HG03039 (cell line): ENCODE measurements at regions not wholly inside any gene's neighbourhood (a gene's known extent, or its start where the extent isn't known, plus 50 kb on each side); places are given as distances from the start of the nearest gene placed in this dataset.

ENCODE experiments used
- ATAC-seq: cut with Tn5 transposase; IDR thresholded peaks from one replicate; pipeline ENCODE4 v1.9.1; 2021; ENCODE audit warnings: mild to moderate bottlenecking, moderate library complexity; ENCODE audit not compliant: unreplicated experiment

- no peak for ATAC-seq
Measured at GRCh38 chrX:122500556-122500955, 683.5 kb upstream of the GRIA3 start.

- no peak for ATAC-seq
Measured at GRCh38 chrX:122501652-122502051, 682.4 kb upstream of the GRIA3 start.

- ATAC-seq = no peak
Measured at GRCh38 chrX:122504026-122504425, 680.1 kb upstream of the GRIA3 start.

- no peak for ATAC-seq
Measured at GRCh38 chrX:122512561-122513072, 671.5 kb upstream of the GRIA3 start.

GRCh38 chrX:122517786-122518185 is 666.3 kb upstream of the GRIA3 start:
- ATAC-seq = no peak

- ATAC-seq = no peak
Measured at GRCh38 chrX:122545778-122546177, 638.3 kb upstream of the GRIA3 start.

- no peak for ATAC-seq
Measured at GRCh38 chrX:122546269-122546668, 637.8 kb upstream of the GRIA3 start.

GRCh38 chrX:122552286-122552800 is 631.7 kb upstream of the GRIA3 start:
- ATAC-seq = no peak

GRCh38 chrX:122555925-122556324 is 628.2 kb upstream of the GRIA3 start:
- ATAC-seq = no peak

- ATAC-seq = no peak
Measured at GRCh38 chrX:122565952-122566351, 618.1 kb upstream of the GRIA3 start.

GRCh38 chrX:122566401-122566800 is 617.7 kb upstream of the GRIA3 start:
- ATAC-seq = no peak

- no peak for ATAC-seq
Measured at GRCh38 chrX:122567911-122568310, 616.2 kb upstream of the GRIA3 start.

- ATAC-seq = no peak
Measured at GRCh38 chrX:122572461-122572860, 611.6 kb upstream of the GRIA3 start.

GRCh38 chrX:122579036-122579435 is 605.0 kb upstream of the GRIA3 start:
- ATAC-seq = no peak

GRCh38 chrX:122579526-122579925 is 604.6 kb upstream of the GRIA3 start:
- ATAC-seq = no peak

GRCh38 chrX:122582280-122582974 is 601.7 kb upstream of the GRIA3 start:
- ATAC-seq = no peak

GRCh38 chrX:122582975-122583305 is 601.1 kb upstream of the GRIA3 start:
- no peak for ATAC-seq

GRCh38 chrX:122583551-122583950 is 600.5 kb upstream of the GRIA3 start:
- ATAC-seq = no peak

GRCh38 chrX:122584981-122585380 is 599.1 kb upstream of the GRIA3 start:
- ATAC-seq = no peak

- ATAC-seq = no peak
Measured at GRCh38 chrX:122586831-122587230, 597.2 kb upstream of the GRIA3 start.

GRCh38 chrX:122591546-122591945 is 592.5 kb upstream of the GRIA3 start:
- no peak for ATAC-seq

- no peak for ATAC-seq
Measured at GRCh38 chrX:122596998-122597397, 587.1 kb upstream of the GRIA3 start.

- no peak for ATAC-seq
Measured at GRCh38 chrX:122622795-122623194, 561.3 kb upstream of the GRIA3 start.
